GM21576 (cell line): ENCODE measurements at regions not wholly inside any gene's neighbourhood (a gene's known extent, or its start where the extent isn't known, plus 50 kb on each side); places are given as distances from the start of the nearest gene placed in this dataset.

Experiments used
- ATAC-seq: cut with Tn5 transposase; IDR thresholded peaks from one replicate; pipeline ENCODE4 v1.9.1; 2021; ENCODE audit warnings: mild to moderate bottlenecking, moderate library complexity; ENCODE audit not compliant: unreplicated experiment

- no peak for ATAC-seq
Observed at GRCh38 chr12:47025349-47025748, 54.1 kb upstream of the PCED1B start.

GRCh38 chr12:47025798-47026197, 53.6 kb upstream of the PCED1B start:
- no peak for ATAC-seq

- no peak for ATAC-seq
Observed at GRCh38 chr12:47026291-47026690, 53.1 kb upstream of the PCED1B start.
